OCI-LY1 (cell line): ENCODE measurements at regions not wholly inside any gene's neighbourhood (a gene's known extent, or its start where the extent isn't known, plus 50 kb on each side); places are given as distances from the start of the nearest gene placed in this dataset.

Experiments
- H2AFZ ChIP-seq: fragments of 200-600 bp; sonication (generic), shearing (Covaris generic); 2 replicates; pipeline ENCODE4 v1.6.0; 2014; ENCODE audit warnings: antibody characterized with exemption, mild to moderate bottlenecking, low read length
- H3F3A ChIP-seq: fragments of 200-600 bp; sonication (generic), shearing (Covaris generic); 2 replicates; pipeline ENCODE4 v1.6.0; 2014; ENCODE audit warnings: mild to moderate bottlenecking, antibody characterized with exemption, low read length, moderate library complexity; ENCODE audit not compliant: insufficient read depth
- H3K27ac ChIP-seq: fragments of 200-600 bp; sonication (generic); 2 replicates; pipeline ENCODE4 v1.5.1; 2014; ENCODE audit warnings: low read length, mixed run types, mild to moderate bottlenecking, low read depth; ENCODE audit not compliant: poor library complexity, severe bottlenecking
- H3K27me3 ChIP-seq: fragments of 200-600 bp; sonication (generic); 2 replicates; pipeline ENCODE4 v1.6.0; 2014; ENCODE audit warnings: antibody characterized with exemption, mild to moderate bottlenecking, low read length, moderate library complexity; ENCODE audit not compliant: insufficient read depth
- H3K36me3 ChIP-seq: fragments of 200-600 bp; sonication (generic); 2 replicates; pipeline ENCODE4 v1.6.1; 2014; ENCODE audit warnings: mild to moderate bottlenecking, antibody characterized with exemption, low read length, moderate library complexity, mixed read lengths; ENCODE audit not compliant: insufficient read depth
- H3K4me1 ChIP-seq: fragments of 200-600 bp; sonication (generic); 2 replicates; pipeline ENCODE4 v1.5.1; 2014; ENCODE audit warnings: mild to moderate bottlenecking, low read length, moderate library complexity; ENCODE audit not compliant: insufficient read depth, severe bottlenecking
- H3K4me2 ChIP-seq: fragments of 200-600 bp; sonication (generic), shearing (Covaris generic); 2 replicates; pipeline ENCODE4 v1.6.1; 2014; ENCODE audit warnings: low read length
- H3K4me3 ChIP-seq: fragments of 200-600 bp; sonication (generic); 2 replicates; pipeline ENCODE4 v1.5.1; 2014; ENCODE audit warnings: low read length, low read depth, mild to moderate bottlenecking, mixed read lengths; ENCODE audit not compliant: poor library complexity, severe bottlenecking
- H3K79me2 ChIP-seq: fragments of 200-600 bp; shearing (Covaris generic); 2 replicates; pipeline ENCODE4 v1.6.1; 2016; ENCODE audit warnings: mixed run types, low read length, mixed read lengths; ENCODE audit not compliant: insufficient read depth
- H3K9ac ChIP-seq: fragments of 200-600 bp; sonication (generic), shearing (Covaris generic); 2 replicates; pipeline ENCODE4 v1.6.1; 2014; ENCODE audit warnings: mild to moderate bottlenecking, low read length, mixed read lengths
- H3K9me2 ChIP-seq: fragments of 200-600 bp; sonication (generic), shearing (Covaris generic); 2 replicates; pipeline ENCODE4 v1.6.1; 2014; ENCODE audit warnings: low read depth, mild to moderate bottlenecking, low read length, mixed read lengths
- H3K9me3 ChIP-seq: fragments of 200-600 bp; shearing (Covaris generic); 2 replicates; pipeline ENCODE4 v1.6.1; 2014; ENCODE audit warnings: low read length, mixed read lengths
- H4K20me1 ChIP-seq: fragments of 200-600 bp; sonication (generic), shearing (Covaris generic); 2 replicates; pipeline ENCODE4 v1.6.0; 2016; ENCODE audit warnings: mild to moderate bottlenecking, low read length; ENCODE audit not compliant: insufficient read depth
- EZH2 ChIP-seq: fragments of 200-600 bp; sonication (generic), shearing (Covaris generic); IDR thresholded peaks from 2 replicates; pipeline ENCODE4 v1.8.0; 2017; ENCODE audit warnings: borderline replicate concordance, mixed run types, mild to moderate bottlenecking, antibody characterized with exemption, low read length, moderate library complexity, mixed read lengths
- TF ChIP-seq, protein P1 (sequence below): fragments of 200-600 bp; sonication (generic), shearing (Covaris generic); IDR thresholded peaks from 2 replicates; pipeline ENCODE4 v1.5.1; 2017; ENCODE audit warnings: mild to moderate bottlenecking, antibody characterized with exemption, low read length, moderate library complexity, mixed read lengths

GRCh38 chr19:30856786-30857185, 484.6 kb downstream of the ZNF536 start:
- Histone ChIP-seq H3K27me3 (no peaks in the 10 kb centered on the region), H3K9me3 (no peaks in the 10 kb centered on the region), H3K4me3 (no peak overlapping the region), H3K36me3 (no peaks in the 10 kb centered on the region), H2AFZ (no peak overlapping the region), H3K4me2 (no peak overlapping the region), H3K79me2 (no peaks in the 10 kb centered on the region), H3F3A (no peaks in the 10 kb centered on the region), H3K27ac (no peak overlapping the region), H4K20me1 (no peaks in the 10 kb centered on the region), H3K9ac (no peak overlapping the region), H3K9me2 (no peaks in the 10 kb centered on the region), H3K4me1 (no peaks in the 10 kb centered on the region)
- no peak for TF ChIP-seq EZH2
- TF ChIP-seq, protein P1, sequence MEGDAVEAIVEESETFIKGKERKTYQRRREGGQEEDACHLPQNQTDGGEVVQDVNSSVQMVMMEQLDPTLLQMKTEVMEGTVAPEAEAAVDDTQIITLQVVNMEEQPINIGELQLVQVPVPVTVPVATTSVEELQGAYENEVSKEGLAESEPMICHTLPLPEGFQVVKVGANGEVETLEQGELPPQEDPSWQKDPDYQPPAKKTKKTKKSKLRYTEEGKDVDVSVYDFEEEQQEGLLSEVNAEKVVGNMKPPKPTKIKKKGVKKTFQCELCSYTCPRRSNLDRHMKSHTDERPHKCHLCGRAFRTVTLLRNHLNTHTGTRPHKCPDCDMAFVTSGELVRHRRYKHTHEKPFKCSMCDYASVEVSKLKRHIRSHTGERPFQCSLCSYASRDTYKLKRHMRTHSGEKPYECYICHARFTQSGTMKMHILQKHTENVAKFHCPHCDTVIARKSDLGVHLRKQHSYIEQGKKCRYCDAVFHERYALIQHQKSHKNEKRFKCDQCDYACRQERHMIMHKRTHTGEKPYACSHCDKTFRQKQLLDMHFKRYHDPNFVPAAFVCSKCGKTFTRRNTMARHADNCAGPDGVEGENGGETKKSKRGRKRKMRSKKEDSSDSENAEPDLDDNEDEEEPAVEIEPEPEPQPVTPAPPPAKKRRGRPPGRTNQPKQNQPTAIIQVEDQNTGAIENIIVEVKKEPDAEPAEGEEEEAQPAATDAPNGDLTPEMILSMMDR: no peak

GRCh38 chr19:30856376-30856775, 484.2 kb downstream of the ZNF536 start:
- Histone ChIP-seq H3K9me2 (no peaks in the 10 kb centered on the region), H4K20me1 (no peaks in the 10 kb centered on the region), H3K4me2 (no peak overlapping the region), H3K9me3 (no peaks in the 10 kb centered on the region), H3K9ac (no peak overlapping the region), H2AFZ (no peak overlapping the region), H3K4me1 (no peaks in the 10 kb centered on the region), H3K27ac (no peak overlapping the region), H3K27me3 (no peaks in the 10 kb centered on the region), H3K36me3 (no peaks in the 10 kb centered on the region), H3K79me2 (no peaks in the 10 kb centered on the region), H3F3A (no peaks in the 10 kb centered on the region), H3K4me3 (no peak overlapping the region)
- TF ChIP-seq, protein P1: no peak
- TF ChIP-seq EZH2: no peak

DNA sequence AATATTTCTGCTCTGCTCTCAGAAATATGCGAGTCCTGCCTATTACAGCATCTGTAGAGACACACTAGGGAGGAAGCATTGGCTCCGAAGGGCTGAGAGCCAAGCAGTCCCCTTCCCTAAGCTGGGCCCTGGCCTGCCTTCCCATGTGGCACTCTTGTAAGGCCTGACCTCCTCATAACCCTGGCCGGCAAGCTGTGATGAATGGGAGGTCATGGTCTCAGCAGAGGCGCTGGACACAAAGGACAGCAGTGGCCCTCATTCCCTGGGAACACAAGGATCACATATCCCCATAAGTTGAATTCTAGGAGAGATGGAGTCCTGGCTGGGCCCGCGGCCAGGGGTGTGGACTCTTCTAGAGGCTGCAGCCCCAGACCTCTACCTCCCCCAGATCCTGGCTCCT, 483.3 kb downstream of the ZNF536 start:
- Histone ChIP-seq H3K4me1 (no peaks in the 10 kb centered on the region), H3K4me2 (no peak overlapping the region), H3K27ac (no peak overlapping the region), H4K20me1 (no peaks in the 10 kb centered on the region), H3K79me2 (no peaks in the 10 kb centered on the region), H3K9me2 (no peaks in the 10 kb centered on the region), H3K36me3 (no peaks in the 10 kb centered on the region), H3F3A (no peaks in the 10 kb centered on the region), H3K4me3 (no peak overlapping the region), H3K27me3 (no peaks in the 10 kb centered on the region), H2AFZ (no peak overlapping the region), H3K9ac (no peak overlapping the region), H3K9me3 (no peaks in the 10 kb centered on the region)
- TF ChIP-seq, protein P1: no peak
- no peak for TF ChIP-seq EZH2
